ENCODE measurements at regions not wholly inside any gene's neighbourhood (a gene's known extent, or its start where the extent isn't known, plus 50 kb on each side); places are given as distances from the start of the nearest gene placed in this dataset.

GRCh38 chr18:10009321-10010144 is 95.7 kb downstream of the VAPA start:
- Histone ChIP-seq H3K27me3 (ENCODE audit: control insufficient read depth, insufficient read depth, low read length) (no peaks in the 10 kb centered on the region), H3K9me3 (ENCODE audit: control insufficient read depth in 2 of 3, insufficient read depth in 1 of 3, low read length in 3 of 3) (no peaks in the 10 kb centered on the region), H3K27ac (ENCODE audit: low read depth in 2 of 2, low read length in 2 of 2) (no peak overlapping the region), H3K36me3 (ENCODE audit: control insufficient read depth in 2 of 3, insufficient read depth in 3 of 3, low read length in 3 of 3) (no peaks in the 10 kb centered on the region), H3K9ac (ENCODE audit: low read length in 3 of 3) (no peak overlapping the region), H3K4me3 (ENCODE audit: low read length in 3 of 3) (no peak overlapping the region), H3K4me1 (ENCODE audit: control insufficient read depth in 2 of 3, insufficient read depth in 2 of 3, low read depth in 1 of 3, low read length in 3 of 3) (no peaks in the 10 kb centered on the region)
- no peak for TF ChIP-seq CTCF (IDR thresholded peaks at IDR 0.05; ENCODE audit: borderline replicate concordance, extremely low read depth, insufficient read depth)
- intact Hi-C loops (cut with DNase I), result loop anchor here (10.0 kb wide), 1 partner anchor 505 kb away; no protein-coding TSS in a partner anchor
- DNase-seq (peak in 3 of 5 donors; percentile 15 to 44 (median 43)), FAIRE-seq (no peak)

DNA sequence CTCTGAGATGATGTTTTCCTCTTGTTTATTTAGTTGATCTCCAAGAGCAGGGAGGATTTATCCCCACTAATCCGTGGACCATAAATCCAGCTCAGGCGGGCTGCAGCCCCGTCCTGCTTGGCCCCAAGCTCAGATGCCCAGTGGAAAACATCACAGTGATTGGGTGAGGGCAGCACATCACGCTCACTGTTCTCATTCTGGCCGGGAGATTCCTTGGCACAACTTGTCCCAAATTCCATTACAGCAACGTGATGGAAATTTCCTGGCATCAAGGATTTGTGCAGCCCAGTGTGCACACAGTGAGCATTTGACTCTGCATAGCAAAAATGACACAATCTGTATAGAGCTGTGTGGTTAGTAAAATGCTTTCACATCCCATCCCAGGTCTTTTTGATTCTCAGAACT is 96.8 kb downstream of the VAPA start:
- H3K9ac ChIP-seq (ENCODE audit: low read length in 3 of 3), result no peak overlapping the region
- no peaks in the 10 kb centered on the region for H3K27me3 ChIP-seq (ENCODE audit: control insufficient read depth, insufficient read depth, low read length)
- FAIRE-seq (no peak), DNase-seq (peak in 3 of 5 donors; percentile 51 to 83 (median 66))
- H3K27ac ChIP-seq (ENCODE audit: low read depth in 2 of 2, low read length in 2 of 2), result no peak overlapping the region
- H3K4me1 ChIP-seq (ENCODE audit: control insufficient read depth in 2 of 3, insufficient read depth in 2 of 3, low read depth in 1 of 3, low read length in 3 of 3), result no peaks in the 10 kb centered on the region
- no peaks in the 10 kb centered on the region for H3K9me3 ChIP-seq (ENCODE audit: control insufficient read depth in 2 of 3, insufficient read depth in 1 of 3, low read length in 3 of 3)
- H3K4me3 ChIP-seq (ENCODE audit: low read length in 3 of 3), result no peak overlapping the region
- no peak for TF ChIP-seq CTCF (IDR thresholded peaks at IDR 0.05; ENCODE audit: borderline replicate concordance, extremely low read depth, insufficient read depth)
- intact Hi-C loops (cut with DNase I), result no loop called here
- H3K36me3 ChIP-seq (ENCODE audit: control insufficient read depth in 2 of 3, insufficient read depth in 3 of 3, low read length in 3 of 3), result no peaks in the 10 kb centered on the region

DNA sequence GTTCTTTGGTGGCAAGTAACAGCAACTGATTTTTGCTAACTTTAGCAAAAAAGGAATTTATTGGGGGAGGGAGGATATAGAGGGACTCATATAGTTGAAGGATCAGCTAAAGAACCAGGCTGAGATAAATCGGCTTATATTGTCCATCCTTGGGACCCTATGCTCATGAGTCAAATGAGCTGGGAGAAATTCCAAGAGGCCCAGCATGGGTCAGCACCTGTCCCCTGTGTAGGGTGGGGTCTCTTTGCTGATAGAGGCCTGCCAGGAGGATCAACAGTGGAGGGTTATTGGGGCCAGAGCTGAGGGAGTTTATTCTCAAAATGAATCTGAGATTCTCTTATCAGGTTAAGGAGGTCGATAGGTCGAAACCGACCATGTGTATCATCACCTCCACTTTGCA is 97.2 kb downstream of the VAPA start:
- Histone ChIP-seq H3K27ac (ENCODE audit: low read depth in 2 of 2, low read length in 2 of 2) (no peak overlapping the region), H3K27me3 (ENCODE audit: control insufficient read depth, insufficient read depth, low read length) (no peaks in the 10 kb centered on the region), H3K9ac (ENCODE audit: low read length in 3 of 3) (no peak overlapping the region), H3K36me3 (ENCODE audit: control insufficient read depth in 2 of 3, insufficient read depth in 3 of 3, low read length in 3 of 3) (no peaks in the 10 kb centered on the region), H3K9me3 (ENCODE audit: control insufficient read depth in 2 of 3, insufficient read depth in 1 of 3, low read length in 3 of 3) (no peaks in the 10 kb centered on the region), H3K4me3 (ENCODE audit: low read length in 3 of 3) (no peak overlapping the region), H3K4me1 (ENCODE audit: control insufficient read depth in 2 of 3, insufficient read depth in 2 of 3, low read depth in 1 of 3, low read length in 3 of 3) (no peaks in the 10 kb centered on the region)
- TF ChIP-seq CTCF (IDR thresholded peaks at IDR 0.05; ENCODE audit: borderline replicate concordance, extremely low read depth, insufficient read depth), result no peak
- DNase-seq (no peak), FAIRE-seq (no peak)
- intact Hi-C loops (cut with DNase I), result no loop called here

All from kidney (tissue), 13 donors.